Urinary bladder (tissue), 3 donors: ENCODE measurements at regions not wholly inside any gene's neighbourhood (a gene's known extent, or its start where the extent isn't known, plus 50 kb on each side); places are given as distances from the start of the nearest gene placed in this dataset.

Source experiments
- DNase-seq: peaks from one replicate; pipeline ENCODE4 v3.0.0-alpha.2; 2015; ENCODE audit errors: extremely low spot score
- H3K27ac ChIP-seq: one replicate; pipeline ENCODE4 v1.5.1; 2013; ENCODE audit warnings: low read depth, mild to moderate bottlenecking, moderate library complexity
- H3K36me3 ChIP-seq: one replicate; pipeline ENCODE4 v1.6.1; 2013; ENCODE audit warnings: mild to moderate bottlenecking, moderate library complexity; ENCODE audit not compliant: insufficient read depth
- H3K4me1 ChIP-seq: one replicate; pipeline ENCODE4 v1.6.1; 2013; ENCODE audit warnings: mild to moderate bottlenecking, moderate library complexity; ENCODE audit not compliant: insufficient read depth
- H3K4me3 ChIP-seq: one replicate; pipeline ENCODE4 v1.5.1; 2013; ENCODE audit warnings: low read depth, low read length
- WGBS: extraction: QIAGEN DNeasy Blood & Tissue Kit; methylation state at CpG from one replicate; pipeline ENCODE4 v1.1.7; 2013; 5-methylcytosine and 5-hydroxymethylcytosine counted together
- donor health status: healthy with polysubstance abuse.
- donor health status: healthy.

- no peaks in the 10 kb centered on the region for H3K4me1 ChIP-seq
- H3K27ac ChIP-seq, result no peak overlapping the region
- no peaks in the 10 kb centered on the region for H3K36me3 ChIP-seq
- no peak for DNase-seq
- WGBS, result 95% methylated on average over 11 of the region's 11 CpGs
- no peak overlapping the region for H3K4me3 ChIP-seq
Measured at GRCh38 chr16:85178596-85178995, 66.3 kb upstream of the CIBAR2 start.

- no peaks in the 10 kb centered on the region for H3K4me1 ChIP-seq
- H3K27ac ChIP-seq, result no peak overlapping the region
- no peak for DNase-seq
- H3K4me3 ChIP-seq, result no peak overlapping the region
- WGBS, result 86% methylated on average over 15 of the region's 15 CpGs
- no peaks in the 10 kb centered on the region for H3K36me3 ChIP-seq
Measured at GRCh38 chr16:85179344-85180046, 67.2 kb upstream of the CIBAR2 start.

GRCh38 chr16:85180047-85180826 is 68.0 kb upstream of the CIBAR2 start:
- Histone ChIP-seq H3K4me3 (no peak overlapping the region), H3K36me3 (no peaks in the 10 kb centered on the region), H3K4me1 (no peaks in the 10 kb centered on the region), H3K27ac (no peak overlapping the region)
- DNase-seq, result no peak
- 94% methylated on average over 23 of the region's 23 CpGs for WGBS

- Histone ChIP-seq H3K4me1 (no peaks in the 10 kb centered on the region), H3K4me3 (no peak overlapping the region), H3K27ac (no peak overlapping the region), H3K36me3 (no peaks in the 10 kb centered on the region)
- WGBS, result 87% methylated on average over 30 of the region's 30 CpGs
- DNase-seq, result no peak
Measured at GRCh38 chr16:85180827-85181738, 68.8 kb upstream of the CIBAR2 start.

- Histone ChIP-seq H3K4me1 (no peaks in the 10 kb centered on the region), H3K4me3 (no peak overlapping the region), H3K27ac (no peak overlapping the region), H3K36me3 (no peaks in the 10 kb centered on the region)
- WGBS, result 95% methylated on average over 18 of the region's 18 CpGs
- DNase-seq, result no peak
Measured at GRCh38 chr16:85181739-85182129, 69.5 kb upstream of the CIBAR2 start.

- Histone ChIP-seq H3K4me1 (no peaks in the 10 kb centered on the region), H3K4me3 (no peak overlapping the region), H3K27ac (no peak overlapping the region), H3K36me3 (no peaks in the 10 kb centered on the region)
- DNase-seq, result no peak
- 95% methylated on average over 11 of the region's 11 CpGs for WGBS
Measured at GRCh38 chr16:85182286-85182685, 70.0 kb upstream of the CIBAR2 start.

GRCh38 chr16:85182774-85183173 is 70.5 kb upstream of the CIBAR2 start:
- Histone ChIP-seq H3K4me3 (no peak overlapping the region), H3K36me3 (no peaks in the 10 kb centered on the region), H3K27ac (no peak overlapping the region), H3K4me1 (no peaks in the 10 kb centered on the region)
- WGBS, result 97% methylated on average over 13 of the region's 13 CpGs
- no peak for DNase-seq

- H3K4me3 ChIP-seq, result no peak overlapping the region
- WGBS, result 95% methylated on average over 5 of the region's 5 CpGs
- no peak for DNase-seq
- no peaks in the 10 kb centered on the region for H3K4me1 ChIP-seq
- H3K36me3 ChIP-seq, result no peaks in the 10 kb centered on the region
- H3K27ac ChIP-seq, result no peak overlapping the region
Measured at GRCh38 chr16:85183564-85183963, 71.3 kb upstream of the CIBAR2 start.

GRCh38 chr16:85184404-85184803 is 72.1 kb upstream of the CIBAR2 start:
- Histone ChIP-seq H3K36me3 (no peaks in the 10 kb centered on the region), H3K4me1 (no peaks in the 10 kb centered on the region), H3K27ac (no peak overlapping the region), H3K4me3 (no peak overlapping the region)
- DNase-seq, result no peak

GRCh38 chr16:85185303-85186100 is 73.2 kb upstream of the CIBAR2 start:
- Histone ChIP-seq H3K4me1 (no peaks in the 10 kb centered on the region), H3K36me3 (no peaks in the 10 kb centered on the region), H3K4me3 (no peak overlapping the region), H3K27ac (no peak overlapping the region)
- DNase-seq, result no peak
- 82% methylated on average over 22 of the region's 22 CpGs for WGBS

GRCh38 chr16:85187002-85187401 is 74.7 kb upstream of the CIBAR2 start:
- no peak for DNase-seq
- H3K4me1 ChIP-seq, result no peaks in the 10 kb centered on the region
- H3K27ac ChIP-seq, result no peak overlapping the region
- 55% methylated on average over 13 of the region's 13 CpGs for WGBS
- H3K36me3 ChIP-seq, result no peaks in the 10 kb centered on the region
- H3K4me3 ChIP-seq, result no peak overlapping the region

GRCh38 chr16:85187447-85187846 is 75.2 kb upstream of the CIBAR2 start:
- Histone ChIP-seq H3K4me3 (no peak overlapping the region), H3K36me3 (no peaks in the 10 kb centered on the region), H3K4me1 (no peaks in the 10 kb centered on the region), H3K27ac (no peak overlapping the region)
- DNase-seq, result no peak
- 73% methylated on average over 13 of the region's 13 CpGs for WGBS

- Histone ChIP-seq H3K4me1 (no peaks in the 10 kb centered on the region), H3K27ac (no peak overlapping the region), H3K36me3 (no peaks in the 10 kb centered on the region), H3K4me3 (no peak overlapping the region)
- DNase-seq, result no peak
- 89% methylated on average over 12 of the region's 12 CpGs for whole genome bisulfite sequencing
Measured at GRCh38 chr16:85187886-85188285, 75.6 kb upstream of the CIBAR2 start.
